Activated CD4-positive, alpha-beta T cell treated with anti-CD3 and anti-CD28 coated beads, Interleukin-2, amount 10 ng/mL, durations not matched to agents 7 days and 5 days (primary cell): ENCODE measurements at regions not wholly inside any gene's neighbourhood (a gene's known extent, or its start where the extent isn't known, plus 50 kb on each side); places are given as distances from the start of the nearest gene placed in this dataset.

ENCODE experiments used
- CTCF ChIA-PET: fragments of 350-600 bp; sonication (Branson Sonifier 250); formaldehyde crosslinking; loops from one replicate; lab custom pipeline; 2021; ENCODE audit warnings: antibody characterized with exemption; lab: Charles Lee
- POLR2A ChIA-PET: fragments of 350-600 bp; sonication (Branson Sonifier 250); formaldehyde crosslinking; loops from one replicate; lab custom pipeline; 2021; ENCODE audit warnings: antibody characterized with exemption; lab: Charles Lee
- DNase-seq: peaks from one replicate; pipeline ENCODE4 v3.0.0-alpha.2; 2020
- H3K27ac Mint-ChIP-seq: one replicate; pipeline ENCODE4 v1.8.0; 2021; ENCODE audit warnings: mild to moderate bottlenecking, moderate library complexity, mixed read lengths
- H3K27me3 Mint-ChIP-seq: one replicate; pipeline ENCODE4 v1.8.0; 2021; ENCODE audit warnings: mixed read lengths
- H3K36me3 Mint-ChIP-seq: one replicate; pipeline ENCODE4 v1.8.0; 2021; ENCODE audit warnings: low read depth, mixed read lengths
- H3K4me1 Mint-ChIP-seq: one replicate; pipeline ENCODE4 v1.8.0; 2021; ENCODE audit warnings: mixed read lengths
- H3K4me3 Mint-ChIP-seq: one replicate; pipeline ENCODE4 v1.8.0; 2021; ENCODE audit warnings: mild to moderate bottlenecking, moderate library complexity, mixed read lengths
- H3K9me3 Mint-ChIP-seq: one replicate; pipeline ENCODE4 v1.8.0; 2021; ENCODE audit warnings: mixed read lengths

GRCh38 chr2:30310371-30310770, 79.0 kb downstream of the LBH start:
- CTCF ChIA-PET: interaction anchor here (1.2 to 2.5 kb wide), 4 partner anchors 9 to 40 kb away, joined by 3 to 10 read pairs (median 8); no protein-coding TSS in a partner anchor
- Mint-ChIP-seq H3K4me3 (no peak overlapping the region), H3K27ac (no peak overlapping the region), H3K27me3 (no peaks in the 10 kb centered on the region), H3K36me3 (peaks cover 3% of the 10 kb centered on the region), H3K9me3 (peaks cover 9% of the 10 kb centered on the region), H3K4me1 (peaks cover 21% of the 10 kb centered on the region)
- no peak for DNase-seq
- POLR2A ChIA-PET: no interaction called here

GRCh38 chr2:30310955-30311354, 79.6 kb downstream of the LBH start:
- Mint-ChIP-seq H3K4me1 (peaks cover 27% of the 10 kb centered on the region), H3K36me3 (peaks cover 5% of the 10 kb centered on the region), H3K9me3 (peaks cover 9% of the 10 kb centered on the region), H3K27me3 (no peaks in the 10 kb centered on the region), H3K4me3 (no peak overlapping the region), H3K27ac (no peak overlapping the region)
- DNase-seq: no peak
- POLR2A ChIA-PET: no interaction called here
- CTCF ChIA-PET: interaction anchor here (0.6 to 2.5 kb wide), 4 partner anchors 9 to 97 kb away, joined by 3 to 10 read pairs (median 7); no protein-coding TSS in a partner anchor

DNA sequence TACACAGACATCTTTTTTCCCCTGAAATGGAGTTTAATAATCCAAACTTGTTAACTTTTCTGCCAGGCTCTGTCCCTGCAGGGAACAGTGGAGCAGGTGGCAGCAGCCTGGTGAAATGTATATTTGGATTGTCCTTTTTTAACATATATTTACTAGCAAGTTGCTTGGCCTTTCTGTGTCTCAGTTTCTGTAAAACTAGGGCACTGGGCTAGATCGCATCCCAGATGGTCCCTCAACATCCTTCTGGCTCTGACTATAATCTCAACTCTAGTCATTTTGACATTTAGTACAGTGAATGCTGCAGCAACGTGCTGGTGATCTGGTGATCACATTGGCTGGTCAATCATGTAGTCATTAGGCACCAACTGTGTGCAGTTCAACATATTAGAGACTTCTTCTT, 80.4 kb downstream of the LBH start:
- H3K27me3 Mint-ChIP-seq: no peaks in the 10 kb centered on the region
- ChIA-PET CTCF (no interaction called here), POLR2A (no interaction called here)
- H3K4me1 Mint-ChIP-seq: peaks cover 34% of the 10 kb centered on the region
- H3K27ac Mint-ChIP-seq: no peak overlapping the region
- H3K9me3 Mint-ChIP-seq: peaks cover 14% of the 10 kb centered on the region
- no peak overlapping the region for H3K4me3 Mint-ChIP-seq
- DNase-seq: no peak
- H3K36me3 Mint-ChIP-seq: peaks cover 5% of the 10 kb centered on the region

GRCh38 chr2:30312916-30313315, 81.6 kb downstream of the LBH start:
- Mint-ChIP-seq H3K4me3 (no peak overlapping the region), H3K4me1 (peaks cover 35% of the 10 kb centered on the region), H3K36me3 (peaks cover 5% of the 10 kb centered on the region), H3K27me3 (no peaks in the 10 kb centered on the region), H3K27ac (peak overlapping the region; percentile 38), H3K9me3 (peaks cover 11% of the 10 kb centered on the region)
- ChIA-PET POLR2A (no interaction called here), CTCF (interaction anchor here (0.6 to 1.6 kb wide), 2 partner anchors 28 to 48 kb away, joined by 4 to 5 read pairs; no protein-coding TSS in a partner anchor)
- no peak for DNase-seq

DNA sequence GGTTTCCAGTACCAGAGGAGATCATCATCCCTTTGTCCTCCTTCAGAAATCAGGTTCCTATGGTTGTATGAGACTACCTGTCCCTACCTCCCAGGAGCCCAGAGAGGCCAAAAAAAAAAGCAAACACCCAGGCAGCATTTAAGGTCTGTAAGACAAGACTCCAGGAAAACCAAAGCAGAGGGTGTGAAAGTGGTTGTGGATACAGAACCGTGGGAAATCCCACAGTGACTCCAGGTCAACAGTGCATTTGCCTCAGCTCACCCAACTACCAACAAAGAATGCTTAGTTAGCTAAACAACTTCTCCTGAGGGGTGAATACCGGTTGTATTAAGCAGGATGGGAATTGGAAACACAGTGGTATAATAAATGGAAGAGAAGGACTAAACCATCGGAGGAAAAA, 83.6 kb downstream of the LBH start:
- Mint-ChIP-seq H3K9me3 (peaks cover 8% of the 10 kb centered on the region), H3K27me3 (no peaks in the 10 kb centered on the region), H3K36me3 (peaks cover 5% of the 10 kb centered on the region), H3K27ac (no peak overlapping the region), H3K4me3 (no peak overlapping the region), H3K4me1 (peaks cover 35% of the 10 kb centered on the region)
- DNase-seq: no peak
- POLR2A ChIA-PET: no interaction called here
- CTCF ChIA-PET: no interaction called here

DNA sequence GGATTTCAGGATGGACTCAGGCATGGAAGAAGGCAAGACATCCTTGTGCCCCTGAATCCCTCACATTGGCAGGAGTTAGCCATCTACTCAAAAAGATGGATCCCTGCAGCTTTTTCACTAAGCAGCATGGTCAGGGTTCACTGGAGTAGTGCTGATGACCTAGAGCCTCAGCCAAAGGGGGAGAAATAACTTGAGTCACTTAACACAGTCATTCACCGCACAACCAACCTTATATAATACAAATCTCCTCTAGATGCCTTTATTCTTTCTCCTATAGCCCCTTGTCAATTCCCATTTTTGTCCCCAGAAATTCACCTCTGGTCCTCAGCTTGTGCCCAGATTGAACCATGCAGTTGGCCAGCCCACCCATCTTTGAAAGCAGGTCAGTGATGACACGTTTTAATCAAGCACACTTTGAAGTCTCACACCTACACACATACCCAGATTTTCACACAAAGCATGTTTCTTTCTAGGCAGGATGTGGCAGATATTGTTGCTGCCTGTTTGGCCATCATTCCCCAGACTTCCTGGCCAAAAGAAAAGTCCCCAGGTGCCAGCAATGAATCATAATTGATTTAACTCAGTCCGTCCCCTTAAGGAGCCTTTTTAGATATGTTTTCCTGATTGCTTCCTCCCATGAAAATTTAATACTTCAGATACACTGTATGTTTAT, 84.2 kb downstream of the LBH start:
- Mint-ChIP-seq H3K27ac (peak overlapping the region; percentile 86), H3K36me3 (peaks cover 5% of the 10 kb centered on the region), H3K27me3 (no peaks in the 10 kb centered on the region), H3K9me3 (peaks cover 8% of the 10 kb centered on the region), H3K4me3 (no peak overlapping the region), H3K4me1 (peaks cover 30% of the 10 kb centered on the region)
- POLR2A ChIA-PET: no interaction called here
- DNase-seq: peak; percentile 29
- CTCF ChIA-PET: no interaction called here

DNA sequence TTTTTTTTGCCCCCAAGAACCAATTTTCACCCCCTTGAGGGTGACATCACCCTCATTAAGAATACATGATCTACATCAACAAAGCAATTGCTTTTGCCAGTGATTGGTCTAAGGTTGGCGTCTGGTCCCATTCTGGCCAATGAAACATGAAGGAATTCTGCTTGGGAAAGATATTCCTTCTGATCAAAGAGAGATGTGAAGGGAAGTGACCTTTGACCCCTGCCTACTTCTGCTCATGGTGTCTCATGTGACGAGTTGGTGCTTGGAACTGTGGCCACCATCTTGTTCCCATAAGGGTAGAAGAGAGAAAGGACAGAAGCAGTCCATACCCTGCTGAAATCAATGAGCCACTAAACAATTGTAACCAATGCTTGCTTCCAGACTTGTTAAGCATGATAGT, 85.1 kb downstream of the LBH start:
- Mint-ChIP-seq H3K36me3 (peaks cover 5% of the 10 kb centered on the region), H3K9me3 (peaks cover 8% of the 10 kb centered on the region), H3K4me1 (peaks cover 24% of the 10 kb centered on the region), H3K4me3 (no peak overlapping the region), H3K27ac (no peak overlapping the region), H3K27me3 (no peaks in the 10 kb centered on the region)
- POLR2A ChIA-PET: no interaction called here
- no peak for DNase-seq
- CTCF ChIA-PET: no interaction called here

DNA sequence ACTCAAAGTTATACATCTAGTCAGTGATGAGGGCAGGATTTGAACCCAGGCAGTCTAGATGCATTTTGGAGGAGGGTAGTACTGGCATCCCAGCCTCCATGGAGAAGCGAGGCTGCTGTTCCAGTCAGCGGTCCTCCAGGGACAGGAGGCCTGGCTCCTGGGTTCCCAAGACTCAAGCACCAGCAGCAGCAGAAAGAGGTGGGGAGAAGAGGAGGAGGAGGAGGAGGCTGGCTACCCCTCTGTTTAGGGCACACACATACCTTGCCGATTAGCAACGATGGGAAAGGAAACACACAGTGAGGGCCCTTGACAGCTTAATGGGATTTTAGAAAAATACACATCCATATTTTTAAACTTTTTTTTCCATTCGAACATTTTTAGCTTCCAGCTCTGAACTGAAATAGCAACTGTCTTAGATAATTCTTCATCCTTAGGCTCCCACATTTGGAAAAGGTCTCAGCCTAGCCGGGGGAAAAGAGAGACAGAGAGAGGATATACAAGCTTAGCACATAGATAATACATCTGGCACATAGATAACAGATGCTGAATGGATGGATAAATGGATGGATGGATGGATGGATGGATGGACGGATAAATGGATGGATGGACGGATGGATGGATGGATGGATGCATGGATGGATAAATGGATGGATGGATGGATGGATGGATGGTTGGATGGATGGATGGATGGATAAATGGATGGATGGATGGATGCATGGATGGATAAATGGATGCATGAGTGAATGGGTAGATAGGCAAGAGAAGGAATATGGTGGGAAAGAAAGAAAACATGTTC, 87.9 kb downstream of the LBH start:
- peaks cover 26% of the 10 kb centered on the region for H3K4me1 Mint-ChIP-seq
- no peak overlapping the region for H3K4me3 Mint-ChIP-seq
- DNase-seq: no peak
- ChIA-PET POLR2A (no interaction called here), CTCF (no interaction called here)
- no peaks in the 10 kb centered on the region for H3K27me3 Mint-ChIP-seq
- H3K9me3 Mint-ChIP-seq: peaks cover 8% of the 10 kb centered on the region
- H3K27ac Mint-ChIP-seq: no peak overlapping the region
- H3K36me3 Mint-ChIP-seq: peaks cover 5% of the 10 kb centered on the region

DNA sequence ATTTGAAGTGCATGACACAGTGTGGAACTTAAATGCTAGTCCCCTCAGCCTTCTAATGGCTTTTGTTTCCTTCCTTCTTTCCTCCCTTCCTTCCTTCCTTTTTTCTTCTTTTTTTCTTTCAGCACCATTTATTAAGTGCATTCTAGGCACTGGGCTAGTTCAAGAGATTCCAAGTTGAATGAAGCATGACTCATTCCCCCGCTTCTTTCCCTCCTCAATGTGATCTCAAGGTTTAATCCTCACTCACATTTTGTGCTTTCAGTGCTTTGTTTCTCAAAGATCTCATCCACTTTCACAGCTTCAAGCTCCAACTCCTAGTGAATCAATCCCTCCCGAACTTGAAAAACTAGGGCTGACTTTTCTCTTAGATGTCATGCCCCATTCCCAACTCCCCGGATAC, 90.1 kb downstream of the LBH start:
- Mint-ChIP-seq H3K4me3 (no peak overlapping the region), H3K4me1 (peaks cover 19% of the 10 kb centered on the region), H3K9me3 (peaks cover 2% of the 10 kb centered on the region)

DNA sequence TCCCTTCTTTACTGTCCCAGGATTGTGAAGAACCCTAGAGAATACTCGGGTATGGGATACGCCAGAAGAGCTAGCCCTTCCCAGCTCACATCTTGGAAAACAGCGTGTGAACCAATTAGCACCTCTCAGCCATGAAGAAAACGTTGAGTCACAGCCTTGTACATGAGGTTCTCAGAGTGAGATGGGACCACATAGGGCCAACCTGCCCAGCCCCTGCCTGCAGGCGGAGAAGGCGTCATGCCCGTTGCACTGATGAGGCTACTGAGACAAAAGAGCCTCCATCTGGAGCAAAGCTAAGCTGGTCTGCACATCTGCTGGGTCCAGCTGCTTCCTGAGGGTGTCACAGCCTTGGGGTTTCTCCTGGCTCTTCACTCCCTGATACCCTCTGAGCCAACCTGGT, 92.2 kb downstream of the LBH start:
- Mint-ChIP-seq H3K9me3 (no peaks in the 10 kb centered on the region), H3K27ac (no peak overlapping the region), H3K4me1 (peaks cover 15% of the 10 kb centered on the region), H3K36me3 (no peaks in the 10 kb centered on the region), H3K4me3 (no peak overlapping the region), H3K27me3 (no peaks in the 10 kb centered on the region)
- DNase-seq: no peak
- POLR2A ChIA-PET: no interaction called here
- CTCF ChIA-PET: interaction anchor here (0.6 to 2.8 kb wide), 5 partner anchors 11 to 159 kb away, joined by 4 to 13 read pairs (median 4); no protein-coding TSS in a partner anchor

More for the DNA sequence above, 90.1 kb downstream of the LBH start:
- Mint-ChIP-seq H3K27ac (no peak overlapping the region), H3K27me3 (no peaks in the 10 kb centered on the region), H3K36me3 (no peaks in the 10 kb centered on the region)
- ChIA-PET POLR2A (no interaction called here), CTCF (interaction anchor here (0.9 kb wide), 1 partner anchor 21 kb away, joined by 5 read pairs; no protein-coding TSS in a partner anchor)
- no peak for DNase-seq

DNA sequence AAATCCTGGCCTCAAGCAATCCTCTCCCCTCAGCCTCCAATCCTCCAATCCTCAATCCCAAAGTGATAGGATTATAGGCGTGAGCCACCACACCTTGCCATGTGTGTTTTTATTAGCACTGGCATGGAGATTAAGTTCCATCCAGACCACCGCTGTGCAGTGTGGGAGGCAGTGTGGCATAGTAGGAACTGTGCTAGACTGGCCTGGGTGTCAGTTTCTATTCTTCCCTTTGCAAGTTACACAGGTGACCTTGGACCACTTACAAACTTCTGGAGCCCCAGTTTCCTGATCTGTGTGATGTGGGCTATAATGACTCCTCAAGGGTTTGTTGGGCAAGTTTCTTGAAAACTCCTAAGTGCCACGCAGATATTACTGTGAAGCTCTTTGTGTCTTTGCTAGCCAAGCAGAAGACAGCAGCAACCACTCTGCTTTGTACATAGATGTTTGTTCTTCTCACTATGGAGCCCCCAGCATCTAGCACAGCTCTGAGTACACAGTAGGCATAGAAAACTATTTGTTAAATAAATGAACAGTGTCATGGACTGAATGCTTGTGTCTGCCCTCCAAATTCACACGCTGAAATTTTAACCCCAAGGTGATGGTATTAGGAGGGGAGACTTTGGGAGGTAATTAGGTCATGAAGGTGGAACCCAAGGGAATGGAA, 93.0 kb downstream of the LBH start:
- Mint-ChIP-seq H3K27me3 (no peaks in the 10 kb centered on the region), H3K9me3 (no peaks in the 10 kb centered on the region), H3K27ac (no peak overlapping the region), H3K36me3 (no peaks in the 10 kb centered on the region), H3K4me3 (no peak overlapping the region), H3K4me1 (peaks cover 15% of the 10 kb centered on the region)
- ChIA-PET POLR2A (no interaction called here), CTCF (interaction anchor here (1.7 to 2.8 kb wide), 4 partner anchors 10 to 160 kb away, joined by 4 to 13 read pairs (median 7); no protein-coding TSS in a partner anchor)
- DNase-seq: no peak

DNA sequence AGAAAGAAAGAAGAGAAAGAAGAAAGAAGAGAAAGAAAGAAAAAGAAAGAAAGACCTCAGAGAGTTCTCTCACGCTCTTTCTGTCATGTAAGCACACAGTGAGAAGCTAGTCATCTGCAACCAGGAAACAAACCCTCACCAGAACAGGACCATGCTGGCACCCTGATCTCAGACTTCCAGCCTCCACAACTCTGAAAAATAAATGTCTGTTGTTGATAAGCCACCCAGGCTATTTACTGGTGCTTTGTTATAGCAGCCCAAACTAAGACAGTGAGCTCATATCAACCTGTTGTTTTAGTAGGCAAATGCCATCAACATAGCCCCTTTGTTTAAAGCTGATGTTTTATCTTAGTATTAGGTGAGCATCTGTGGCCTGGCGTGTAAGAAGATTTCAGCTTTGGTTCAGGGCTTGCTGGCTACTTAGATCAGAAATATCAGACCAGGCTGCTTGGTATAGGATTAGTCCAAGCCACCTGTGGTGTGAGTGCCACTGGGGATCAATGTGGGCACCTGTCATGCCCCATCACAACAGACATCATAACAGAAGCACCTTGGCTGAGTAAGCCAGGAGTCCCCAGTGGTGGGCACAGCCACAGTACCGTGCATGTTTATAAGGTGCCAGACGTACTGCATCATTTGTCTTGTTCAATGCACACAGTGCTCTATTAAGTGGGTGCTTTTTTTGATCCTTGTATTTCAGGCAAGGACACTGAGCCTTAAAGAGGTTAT, 94.4 kb downstream of the LBH start:
- Mint-ChIP-seq H3K4me3 (no peak overlapping the region), H3K27ac (peak overlapping the region; percentile 31), H3K36me3 (no peaks in the 10 kb centered on the region), H3K9me3 (no peaks in the 10 kb centered on the region), H3K4me1 (peaks cover 15% of the 10 kb centered on the region), H3K27me3 (no peaks in the 10 kb centered on the region)
- no peak for DNase-seq
- POLR2A ChIA-PET: no interaction called here
- CTCF ChIA-PET: interaction anchor here (1.1 to 1.3 kb wide), 2 partner anchors 9 to 38 kb away, joined by 3 to 4 read pairs; no protein-coding TSS in a partner anchor
